IPS DF 6.9 (cell line): ENCODE measurements at regions not wholly inside any gene's neighbourhood (a gene's known extent, or its start where the extent isn't known, plus 50 kb on each side); places are given as distances from the start of the nearest gene placed in this dataset.

ENCODE experiments used
- DNase-seq: peaks from one replicate; pipeline ENCODE4 v3.0.0-alpha.2; 2013; ENCODE audit warnings: low read depth, low spot score
- H3K27ac ChIP-seq: one replicate; pipeline ENCODE4 v1.5.1; 2013; ENCODE audit warnings: low read length, control low read depth
- H3K27me3 ChIP-seq: 2 replicates; pipeline ENCODE4 v1.6.1; 2013; ENCODE audit warnings: mild to moderate bottlenecking, low read length; ENCODE audit not compliant: control insufficient read depth, insufficient read depth
- H3K36me3 ChIP-seq: 2 replicates; pipeline ENCODE4 v1.6.1; 2013; ENCODE audit warnings: low read length; ENCODE audit not compliant: control insufficient read depth, insufficient read depth
- H3K4me1 ChIP-seq: 2 replicates; pipeline ENCODE4 v1.6.1; 2013; ENCODE audit warnings: low read length; ENCODE audit not compliant: control insufficient read depth, insufficient read depth
- H3K4me3 ChIP-seq: 2 replicates; pipeline ENCODE4 v1.5.1; 2013; ENCODE audit warnings: mild to moderate bottlenecking, low read length
- H3K9me3 ChIP-seq: 2 replicates; pipeline ENCODE4 v1.6.1; 2013; ENCODE audit warnings: low read length, inconsistent platforms; ENCODE audit not compliant: control insufficient read depth, insufficient read depth
- WGBS: extraction: QIAGEN DNeasy Blood & Tissue Kit; methylation state at CpG from one replicate; pipeline ENCODE4 v1.1.7; 2013; ENCODE audit warnings: mixed read lengths, missing lambda C conversion rate; ENCODE audit not compliant: insufficient read length, insufficient coverage; 5-methylcytosine and 5-hydroxymethylcytosine counted together

DNA sequence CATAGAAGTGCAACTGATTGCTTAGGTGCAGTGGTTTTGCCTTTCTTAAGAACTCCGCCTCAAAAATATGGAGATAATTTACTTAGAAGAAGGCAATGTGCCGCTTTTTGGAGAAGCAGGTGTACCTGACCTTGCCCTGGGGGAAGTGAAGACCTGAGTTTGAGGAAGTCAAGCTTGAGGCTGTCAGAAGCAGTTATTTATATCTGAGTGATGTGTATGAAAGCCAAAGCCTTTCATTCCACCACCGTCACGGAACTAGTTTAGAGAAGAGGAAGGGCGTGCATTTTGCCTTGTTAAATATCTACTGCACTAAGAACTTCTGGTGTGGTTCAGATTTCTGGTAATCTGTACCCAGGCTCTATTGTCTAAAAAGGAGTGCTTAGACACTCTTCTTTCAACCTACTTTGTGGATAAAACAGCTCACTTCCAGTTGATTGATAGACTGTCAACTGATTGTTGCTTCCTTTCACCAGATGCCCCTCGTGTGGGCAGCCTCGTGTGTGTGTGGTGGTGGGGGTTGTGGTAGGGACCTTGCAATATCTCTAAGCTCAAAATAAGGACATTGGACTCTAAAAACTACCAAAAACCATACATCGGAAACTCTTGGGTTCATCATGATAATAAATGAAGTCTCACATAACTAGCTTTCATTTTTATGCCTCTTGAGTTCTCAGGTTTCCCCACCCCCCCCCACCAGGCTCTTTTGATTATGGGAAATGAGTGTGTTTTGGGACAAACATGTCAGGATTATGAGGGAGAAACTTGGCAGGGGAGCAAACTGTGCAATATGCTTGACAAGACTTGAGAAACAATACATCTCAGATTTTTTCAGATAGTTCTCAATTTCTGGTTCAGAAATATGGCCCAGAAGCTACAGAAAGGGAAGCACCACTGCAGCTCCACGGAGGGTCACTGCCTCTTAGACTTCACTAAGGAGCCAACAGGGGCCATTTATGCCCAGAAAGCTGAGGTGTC lies 78.6 kb downstream of the ARF6 start:
- no CpG with 5 or more reads among the region's 9 CpGs for WGBS
- Histone ChIP-seq H3K36me3 (no peaks in the 10 kb centered on the region), H3K4me3 (no peak overlapping the region), H3K27ac (no peak overlapping the region), H3K4me1 (no peaks in the 10 kb centered on the region), H3K9me3 (no peaks in the 10 kb centered on the region), H3K27me3 (no peaks in the 10 kb centered on the region)
- no peak for DNase-seq

DNA sequence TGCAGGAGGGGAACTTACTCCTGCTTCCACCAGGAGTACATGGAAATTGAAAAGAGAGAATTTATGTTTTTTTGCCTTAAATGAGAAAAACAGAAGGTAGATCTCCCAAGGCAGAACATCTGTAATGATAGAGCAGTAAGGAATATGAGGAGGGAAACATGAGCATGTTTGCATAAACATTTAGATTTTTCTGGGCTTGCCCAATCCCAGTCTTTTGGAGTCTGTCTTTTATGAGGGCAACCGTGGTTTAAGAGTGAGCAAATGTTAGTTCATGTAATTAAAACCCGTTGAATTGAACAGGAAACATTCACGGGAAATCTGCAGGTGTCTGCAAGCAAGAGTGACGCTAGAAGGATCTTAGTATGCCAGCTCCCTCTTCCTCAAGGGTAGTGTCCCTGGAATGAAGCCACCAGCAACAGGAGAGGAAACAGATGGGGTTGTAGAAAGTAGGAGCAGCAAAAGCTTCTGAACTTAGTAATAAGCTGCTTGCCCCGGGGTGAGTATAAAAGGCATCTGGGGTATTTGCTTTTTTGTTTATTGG lies 79.3 kb downstream of the ARF6 start:
- no peaks in the 10 kb centered on the region for H3K36me3 ChIP-seq
- no peaks in the 10 kb centered on the region for H3K9me3 ChIP-seq
- no peak overlapping the region for H3K4me3 ChIP-seq
- no CpG with 5 or more reads among the region's 5 CpGs for WGBS
- H3K27me3 ChIP-seq, result no peaks in the 10 kb centered on the region
- no peak overlapping the region for H3K27ac ChIP-seq
- no peak for DNase-seq
- H3K4me1 ChIP-seq, result no peaks in the 10 kb centered on the region

DNA sequence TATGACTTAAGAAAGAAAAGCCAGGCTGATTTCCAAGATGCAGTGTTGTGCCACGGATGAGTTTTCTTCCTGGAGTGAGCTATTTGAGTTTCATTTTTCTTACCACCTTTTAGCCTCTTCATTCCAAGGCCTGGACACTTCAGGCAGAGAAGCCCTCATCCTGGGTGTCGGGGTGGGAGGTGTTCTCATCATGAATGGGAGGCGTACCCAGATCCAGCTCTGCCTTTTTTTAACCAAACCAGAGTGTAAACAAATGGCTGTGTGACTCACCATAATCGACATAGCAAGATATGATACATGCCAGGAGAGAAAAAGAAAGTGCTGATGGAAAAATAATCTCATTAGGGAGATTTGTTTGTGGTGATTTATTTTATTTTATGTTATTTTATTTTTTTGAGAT lies 79.9 kb downstream of the ARF6 start:
- no peaks in the 10 kb centered on the region for H3K4me1 ChIP-seq
- H3K9me3 ChIP-seq, result no peaks in the 10 kb centered on the region
- H3K36me3 ChIP-seq, result no peaks in the 10 kb centered on the region
- no peak for DNase-seq
- H3K27me3 ChIP-seq, result no peaks in the 10 kb centered on the region
- no CpG with 5 or more reads among the region's 4 CpGs for WGBS
- no peak overlapping the region for H3K27ac ChIP-seq
- H3K4me3 ChIP-seq, result no peak overlapping the region

DNA sequence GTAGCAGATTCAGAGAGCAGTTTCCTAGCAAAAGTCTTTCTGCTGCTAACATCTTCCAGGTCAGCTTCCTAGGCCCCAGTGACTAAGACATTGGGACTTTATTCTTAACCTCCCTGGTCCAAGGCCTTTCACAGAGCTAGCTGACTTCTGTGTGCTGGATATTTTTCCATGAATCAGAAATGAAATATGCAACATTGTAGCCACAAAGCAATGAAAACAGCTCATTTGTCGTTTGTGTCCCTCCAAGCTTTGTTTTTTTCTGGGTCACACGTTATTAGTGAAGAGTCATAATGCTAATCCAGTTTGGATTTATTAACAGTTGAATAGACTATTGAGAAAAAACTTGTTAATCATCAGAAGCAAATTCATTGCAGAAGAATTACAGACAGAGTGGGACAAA lies 82.4 kb downstream of the ARF6 start:
- no peak for DNase-seq
- H3K36me3 ChIP-seq, result no peaks in the 10 kb centered on the region
- H3K9me3 ChIP-seq, result no peaks in the 10 kb centered on the region
- H3K4me1 ChIP-seq, result no peaks in the 10 kb centered on the region
- H3K27me3 ChIP-seq, result no peaks in the 10 kb centered on the region
- no peak overlapping the region for H3K27ac ChIP-seq
- WGBS, result no CpG with 5 or more reads among the region's 2 CpGs
- H3K4me3 ChIP-seq, result no peak overlapping the region

DNA sequence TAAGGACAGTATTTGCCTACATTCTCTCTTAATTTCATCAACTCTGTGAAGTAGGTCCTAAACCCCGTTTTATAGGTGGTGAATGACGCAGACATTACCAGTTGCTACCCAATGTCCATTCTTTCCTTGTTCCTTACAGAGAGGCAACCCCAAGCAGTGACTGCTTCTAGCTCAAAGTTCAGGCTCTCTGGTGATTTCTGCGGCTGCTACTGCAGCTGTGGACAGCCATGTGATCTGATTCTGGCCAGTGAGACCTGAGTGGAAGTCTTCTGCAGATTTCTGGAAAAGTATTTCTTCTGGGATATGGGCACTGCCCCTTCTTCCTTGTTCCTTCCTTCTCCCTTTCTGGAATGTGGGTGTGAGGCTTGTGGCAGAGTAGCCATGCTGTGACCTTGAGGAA lies 82.9 kb downstream of the ARF6 start:
- WGBS, result no CpG with 5 or more reads among the region's 3 CpGs
- Histone ChIP-seq H3K36me3 (no peaks in the 10 kb centered on the region), H3K27ac (no peak overlapping the region), H3K4me3 (no peak overlapping the region), H3K4me1 (no peaks in the 10 kb centered on the region), H3K9me3 (no peaks in the 10 kb centered on the region), H3K27me3 (no peaks in the 10 kb centered on the region)
- DNase-seq, result no peak

- no peaks in the 10 kb centered on the region for H3K4me1 ChIP-seq
- H3K9me3 ChIP-seq, result no peaks in the 10 kb centered on the region
- WGBS, result no CpG with 5 or more reads among the region's 5 CpGs
- H3K4me3 ChIP-seq, result no peak overlapping the region
- DNase-seq, result no peak
- H3K36me3 ChIP-seq, result no peaks in the 10 kb centered on the region
- H3K27ac ChIP-seq, result no peak overlapping the region
- no peaks in the 10 kb centered on the region for H3K27me3 ChIP-seq
These were observed 84.4 kb downstream of the ARF6 start for GRCh38 chr14:49977126-49977841.

DNA sequence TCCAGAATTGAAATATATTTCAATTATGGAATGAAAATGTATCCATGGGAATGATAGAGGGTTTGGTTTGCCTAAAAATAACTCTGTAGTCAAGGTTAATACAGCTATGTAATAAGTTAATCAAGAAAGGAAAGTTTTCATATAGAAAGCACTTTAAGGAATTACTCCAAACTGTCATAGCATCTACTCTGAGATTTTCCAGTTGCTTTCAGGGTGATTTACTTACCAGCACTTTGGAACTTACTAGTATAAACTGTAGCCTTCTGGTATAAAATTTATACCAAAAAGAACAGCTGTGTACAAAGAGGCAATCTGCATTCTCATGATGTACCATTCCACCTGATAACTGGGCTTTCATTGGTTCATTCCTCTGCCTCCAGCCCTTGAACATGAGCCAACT lies 87.1 kb downstream of the ARF6 start:
- Histone ChIP-seq H3K27ac (no peak overlapping the region), H3K4me3 (no peak overlapping the region), H3K4me1 (no peaks in the 10 kb centered on the region), H3K36me3 (no peaks in the 10 kb centered on the region), H3K9me3 (no peaks in the 10 kb centered on the region), H3K27me3 (no peaks in the 10 kb centered on the region)
- no peak for DNase-seq

GRCh38 chr14:49982082-49982481 lies 89.2 kb downstream of the ARF6 start:
- WGBS, result 100% methylated on average over 1 of the region's 7 CpGs
- DNase-seq, result no peak
- Histone ChIP-seq H3K27ac (no peak overlapping the region), H3K27me3 (no peaks in the 10 kb centered on the region), H3K9me3 (no peaks in the 10 kb centered on the region), H3K4me1 (no peaks in the 10 kb centered on the region; the same call in 1 of the 2 replicates), H3K36me3 (no peaks in the 10 kb centered on the region), H3K4me3 (no peak overlapping the region)

DNA sequence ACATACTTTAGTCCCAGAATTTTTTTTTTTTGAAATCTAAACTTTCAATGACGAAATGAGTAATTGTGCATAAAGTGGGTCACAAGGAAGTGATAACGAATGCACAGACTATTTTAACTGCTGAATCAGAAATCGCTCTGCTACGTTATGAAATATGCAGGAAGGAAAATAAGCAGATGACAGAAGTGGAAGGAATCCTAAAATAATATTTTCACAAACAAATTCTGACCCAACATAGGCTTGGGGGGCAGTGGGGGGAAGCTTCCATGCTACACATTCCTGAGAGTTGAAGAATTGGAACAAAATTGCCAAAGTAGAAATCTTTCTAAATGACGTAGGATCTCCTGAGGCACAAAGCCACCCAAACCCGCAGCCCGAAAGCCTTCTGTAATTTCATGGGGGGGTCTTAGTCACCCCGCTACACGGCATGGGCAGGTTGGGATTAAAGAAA lies 89.6 kb downstream of the ARF6 start:
- Histone ChIP-seq H3K4me3 (no peak overlapping the region), H3K36me3 (no peaks in the 10 kb centered on the region), H3K27me3 (no peaks in the 10 kb centered on the region), H3K27ac (no peak overlapping the region), H3K9me3 (no peaks in the 10 kb centered on the region), H3K4me1 (no peaks in the 10 kb centered on the region; the same call in 1 of the 2 replicates)
- no peak for DNase-seq
- no CpG with 5 or more reads among the region's 9 CpGs for WGBS

- DNase-seq, result no peak
- no peaks in the 10 kb centered on the region for H3K27me3 ChIP-seq
- no peaks in the 10 kb centered on the region for H3K9me3 ChIP-seq
- no CpG with 5 or more reads among the region's 2 CpGs for WGBS
- H3K4me3 ChIP-seq, result no peak overlapping the region
- H3K36me3 ChIP-seq, result no peaks in the 10 kb centered on the region
- H3K4me1 ChIP-seq, result no peaks in the 10 kb centered on the region; the same call in 1 of the 2 replicates
- H3K27ac ChIP-seq, result no peak overlapping the region
These were observed 91.5 kb downstream of the ARF6 start for GRCh38 chr14:49984424-49984823.
